ENCODE measurements at regions not wholly inside any gene's neighbourhood (a gene's known extent, or its start where the extent isn't known, plus 50 kb on each side); places are given as distances from the start of the nearest gene placed in this dataset.
"Not testable (repeated sequence)": the region's sequence is repeated elsewhere in the genome, so short reads cannot be mapped to it uniquely, and the experiment has no call there.

DNA sequence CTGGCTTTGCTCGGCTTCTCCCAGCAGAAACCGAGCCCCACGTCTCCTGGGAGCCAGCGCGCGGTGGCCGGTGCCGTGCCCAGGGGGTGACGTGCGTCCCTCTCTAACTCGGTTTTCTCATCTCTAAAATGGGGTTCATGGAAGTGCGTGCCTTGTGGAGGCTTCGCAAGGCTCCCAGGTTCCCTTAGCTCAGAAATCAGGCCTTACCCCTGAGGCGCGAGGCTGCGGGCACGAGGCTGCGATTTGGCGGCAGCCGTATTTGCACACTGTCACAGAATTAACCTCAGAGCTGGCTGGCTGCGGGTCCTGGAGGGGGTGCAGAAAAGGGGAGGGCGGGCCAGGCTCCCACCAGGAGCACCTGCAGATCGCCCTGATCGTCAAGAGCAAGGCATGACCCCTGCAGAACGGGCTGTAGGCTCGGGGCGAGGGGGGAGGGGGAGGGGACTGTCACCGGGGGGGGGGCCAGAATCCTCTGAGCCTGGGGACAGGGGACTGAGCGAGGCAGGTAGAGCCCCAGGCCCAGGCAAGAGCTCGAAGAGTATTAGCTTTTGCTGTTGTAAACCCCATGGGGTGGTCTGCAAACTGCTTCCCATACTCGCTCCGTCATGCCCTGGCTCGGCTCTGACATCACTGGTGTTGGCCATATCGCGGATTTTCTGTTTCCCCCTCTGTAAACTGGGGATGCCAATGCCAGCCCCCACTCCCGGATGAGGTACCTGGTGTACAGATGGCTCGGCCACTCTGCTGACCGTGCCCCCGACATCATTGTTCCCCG is 62.2 kb downstream of the CCNE1 start:
- no peak for DNase-seq (ENCODE audit: low spot score)
- intact Hi-C loops (cut with DNase I), result loop anchor here (2.0 to 10.0 kb wide), 5 partner anchors 102 to 351 kb away; partner anchors contain the start of gene POP4

DNA sequence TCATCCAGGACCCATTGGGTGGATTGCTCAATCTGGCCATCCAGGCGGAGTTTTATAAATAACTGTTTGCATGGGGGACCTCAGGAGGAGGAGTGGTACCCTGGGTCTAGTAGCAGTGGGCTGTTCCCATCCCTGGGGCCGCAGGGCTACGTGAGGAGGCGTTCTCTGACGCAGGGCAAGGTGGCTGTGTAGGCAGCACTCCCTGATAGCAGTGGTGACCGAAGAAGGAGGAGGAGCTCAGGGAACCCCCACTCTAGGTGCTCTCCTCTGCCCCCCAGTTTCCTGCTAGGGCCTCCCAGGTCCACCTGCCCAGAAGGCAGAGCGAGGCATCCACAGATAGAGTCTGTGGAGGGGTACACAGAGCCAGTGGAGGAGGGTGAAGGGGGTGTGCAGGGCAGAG is 64.1 kb downstream of the CCNE1 start:
- peak; percentile 41 for DNase-seq (ENCODE audit: low spot score)
- intact Hi-C loops (cut with DNase I), result loop anchor here (10.0 kb wide), 2 partner anchors 271 to 349 kb away; partner anchors contain the start of gene POP4

DNA sequence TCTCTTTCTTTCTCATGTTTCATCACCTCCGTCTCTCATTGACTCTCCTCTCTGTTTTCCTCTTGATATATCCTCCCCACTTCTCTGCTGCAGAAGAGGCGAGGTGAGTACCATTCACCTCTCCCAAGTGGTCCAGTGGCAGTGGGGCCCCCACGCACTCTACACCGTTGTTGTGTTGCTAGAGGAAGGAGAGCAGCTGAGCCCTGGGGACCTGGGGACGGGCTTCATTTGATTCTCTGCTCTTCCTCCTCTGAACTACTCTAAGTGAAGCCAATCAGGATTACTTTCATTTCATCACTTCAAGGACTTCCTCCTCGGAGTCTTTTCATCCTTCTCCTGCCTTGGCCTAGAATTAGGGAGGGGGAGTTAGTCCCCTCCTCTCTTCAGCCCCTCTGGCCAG is 64.6 kb downstream of the CCNE1 start:
- no peak for DNase-seq (ENCODE audit: low spot score)
- intact Hi-C loops (cut with DNase I), result loop anchor here (10.0 kb wide), 2 partner anchors 272 to 348 kb away; partner anchors contain the start of gene POP4

DNA sequence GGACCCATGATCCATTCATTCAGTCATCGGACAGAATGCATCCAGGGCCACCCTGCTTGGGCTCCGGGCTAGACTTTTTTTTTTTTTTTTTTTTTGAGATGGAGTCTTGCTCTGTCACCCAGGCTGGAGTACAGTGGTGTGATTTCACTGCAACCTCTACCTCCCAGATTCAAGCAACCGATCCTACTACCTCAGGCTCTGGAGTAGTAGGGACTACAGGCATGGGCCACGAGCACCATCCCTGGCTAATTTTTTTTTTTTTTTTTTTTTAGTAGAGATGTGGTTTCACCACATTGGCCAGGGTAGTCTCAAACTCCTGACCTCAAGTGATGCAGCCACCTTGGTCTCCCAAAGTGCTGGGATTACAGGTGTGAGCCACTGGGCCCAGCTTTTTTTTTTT is 65.1 kb downstream of the CCNE1 start:
- intact Hi-C loops (cut with DNase I), result loop anchor here (10.0 kb wide), 2 partner anchors 272 to 348 kb away; partner anchors contain the start of gene POP4
- DNase-seq (ENCODE audit: low spot score), result peak; percentile 2

DNA sequence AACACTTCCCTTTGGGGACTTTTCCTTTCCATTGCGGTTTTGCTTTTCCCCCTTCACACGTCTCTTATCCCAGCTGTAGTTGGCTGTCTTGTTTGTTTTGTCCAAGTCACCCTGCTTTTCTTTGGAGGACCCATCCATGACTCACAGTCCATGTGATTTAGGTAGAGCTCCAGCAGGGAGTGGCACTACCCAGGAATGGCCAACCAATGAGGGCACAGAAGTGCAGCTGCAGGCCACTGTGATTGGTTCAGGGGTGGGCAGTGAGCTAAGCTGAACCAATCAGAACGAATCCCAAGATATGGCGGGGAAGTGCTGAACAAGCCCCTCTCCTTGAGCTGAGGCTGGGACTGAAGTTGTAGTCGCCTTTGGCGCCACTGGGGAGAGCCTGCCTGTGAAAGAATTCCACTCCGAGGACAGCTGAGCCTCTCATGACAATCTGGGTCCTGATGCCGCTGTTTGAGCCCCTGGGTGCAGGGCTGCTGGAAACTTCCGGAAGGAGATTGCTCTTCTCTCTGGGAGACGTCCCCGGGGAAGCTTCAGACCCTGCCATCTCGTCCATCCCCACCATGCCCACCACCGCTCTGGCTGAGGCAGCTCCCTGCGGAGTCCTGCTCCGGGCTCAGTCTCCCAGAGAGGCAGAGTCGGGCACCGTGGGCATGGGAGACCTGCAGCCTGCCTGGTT is 62.9 kb upstream of the URI1 start:
- DNase-seq (ENCODE audit: low spot score), result no peak
- intact Hi-C loops (cut with DNase I), result loop anchor here (10.0 kb wide), 2 partner anchors 274 to 346 kb away; partner anchors contain the start of gene POP4

DNA sequence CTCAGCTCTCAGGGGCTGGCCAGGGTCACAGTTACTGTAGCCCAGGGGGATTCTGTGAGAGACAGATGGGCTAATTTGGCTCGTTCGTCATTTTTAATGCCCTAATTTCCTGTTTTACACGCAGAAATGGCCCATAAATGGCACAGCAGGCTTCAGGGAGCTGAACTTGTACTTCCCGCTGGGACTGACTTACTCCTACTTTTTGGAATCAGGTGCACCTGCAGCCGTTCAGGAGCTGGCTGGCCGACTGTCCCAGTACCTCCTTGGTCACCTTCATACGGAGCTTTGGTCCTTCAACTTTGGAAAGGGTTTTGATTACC is 62.4 kb upstream of the URI1 start:
- DNase-seq (ENCODE audit: low spot score), result no peak
- intact Hi-C loops (cut with DNase I), result loop anchor here (10.0 kb wide), 2 partner anchors 275 to 345 kb away; partner anchors contain the start of gene POP4

DNA sequence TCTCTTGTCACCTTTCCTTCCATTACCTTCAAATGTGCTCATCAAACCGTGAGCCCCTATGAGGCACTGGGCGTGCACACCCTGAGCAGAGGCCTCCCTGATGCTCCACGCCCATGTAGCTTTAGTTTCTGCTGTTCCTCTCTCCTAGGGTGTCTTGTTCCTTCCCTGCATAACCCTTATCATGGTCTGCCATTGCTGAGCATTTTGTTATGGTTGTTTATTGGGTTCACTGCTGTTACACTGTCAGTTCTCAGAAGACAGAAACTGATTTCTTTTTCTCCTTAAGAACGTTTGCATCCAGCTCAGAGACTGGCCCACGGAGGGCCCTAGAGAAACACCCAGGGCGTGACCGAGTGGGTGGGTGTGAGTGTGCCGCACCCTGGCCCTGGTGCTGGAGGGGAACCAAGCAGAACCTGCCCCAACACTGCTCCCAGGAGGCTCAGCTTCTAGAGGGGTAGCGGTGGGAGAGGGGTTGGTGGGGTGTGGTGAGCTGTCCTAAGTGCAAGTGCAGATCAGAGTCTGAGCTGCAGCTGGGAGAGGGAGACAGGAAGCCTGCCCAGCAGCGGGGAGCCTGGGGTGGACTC is 61.4 kb upstream of the URI1 start:
- peak; percentile 17 for DNase-seq (ENCODE audit: low spot score)
- intact Hi-C loops (cut with DNase I), result no loop called here

DNA sequence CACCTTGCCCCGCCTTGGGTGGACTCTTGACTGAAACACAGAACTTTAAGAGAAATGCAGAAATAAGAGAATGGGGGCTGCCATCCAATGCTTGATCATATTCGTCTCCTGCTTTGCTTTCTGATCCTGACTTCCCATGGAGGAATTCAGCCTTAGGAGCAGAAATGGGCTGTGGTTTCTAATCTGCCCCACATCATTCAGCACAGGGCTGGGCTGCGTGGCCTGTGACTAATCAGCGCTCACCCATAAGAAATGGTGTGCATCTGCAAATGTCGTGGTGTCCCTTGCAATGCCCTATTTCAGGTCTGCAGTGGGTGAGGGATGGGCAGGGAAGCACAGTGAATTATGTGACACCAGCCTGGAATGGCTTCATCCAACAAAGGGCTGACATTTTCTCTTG is 60.7 kb upstream of the URI1 start:
- peak; percentile 44 for DNase-seq (ENCODE audit: low spot score)
- intact Hi-C loops (cut with DNase I), result no loop called here

DNA sequence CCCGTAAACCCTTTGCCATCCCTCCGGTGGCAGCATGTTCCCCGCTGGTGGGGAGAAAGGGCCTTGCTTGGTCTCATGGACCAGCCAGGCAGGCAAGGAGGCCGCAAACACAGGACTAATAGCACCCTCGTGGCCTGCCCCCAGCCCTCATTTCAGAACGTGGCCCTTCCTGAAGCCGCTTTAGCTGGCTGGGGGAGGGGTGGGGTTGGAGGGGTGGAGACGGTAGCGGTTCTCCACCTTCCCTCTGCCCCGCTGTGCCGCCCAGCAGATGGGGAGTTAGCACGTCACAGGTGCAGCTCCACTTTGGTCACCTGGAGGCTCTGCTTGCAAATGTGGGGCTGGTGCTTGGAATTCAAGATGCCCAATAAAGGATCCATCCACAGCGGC is 59.3 kb upstream of the URI1 start:
- peak; percentile 58 for DNase-seq (ENCODE audit: low spot score)

DNA sequence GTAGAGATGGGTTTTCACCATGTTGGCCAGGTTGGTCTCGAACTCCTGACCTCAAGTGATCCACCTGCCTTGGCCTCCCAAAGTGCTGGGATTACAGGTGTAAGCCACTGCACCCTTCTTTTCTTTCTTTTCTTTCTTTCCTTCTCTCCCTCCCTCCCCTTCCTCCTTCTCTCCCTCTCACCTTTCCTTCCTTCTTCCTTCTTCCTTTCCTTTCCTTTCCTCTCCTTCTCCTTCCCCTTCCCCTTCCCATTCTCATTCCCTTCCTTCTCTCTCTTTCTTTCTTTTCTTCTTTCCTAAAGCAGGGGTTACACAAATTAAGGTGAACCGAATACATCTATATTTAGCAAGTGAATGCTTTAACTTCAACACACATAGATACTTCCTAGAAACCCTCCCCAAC is 58.0 kb upstream of the URI1 start:
- DNase-seq (ENCODE audit: low spot score), result no peak

More for the DNA sequence above, 59.3 kb upstream of the URI1 start:
- intact Hi-C loops (cut with DNase I), result no loop called here

DNA sequence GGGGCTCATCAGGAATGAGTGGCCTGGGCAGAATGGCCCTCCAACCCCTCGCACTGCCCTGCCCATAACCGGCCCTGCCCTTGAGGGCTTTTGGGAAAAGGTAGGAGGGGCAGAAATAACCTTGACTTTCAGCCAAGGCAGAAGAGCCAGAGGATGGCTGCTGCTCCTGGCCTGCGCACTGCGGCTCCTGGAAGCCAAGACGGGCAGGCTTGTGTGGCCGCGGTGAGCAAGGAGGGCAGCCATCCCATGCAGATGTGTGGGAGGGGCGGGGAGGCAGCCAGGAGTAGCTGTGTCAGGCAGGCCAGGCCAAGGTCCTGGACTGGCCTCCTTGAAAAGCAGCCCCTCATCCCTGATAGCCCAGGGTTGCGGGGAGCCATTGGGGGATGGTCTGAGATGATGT is 57.6 kb upstream of the URI1 start:
- peak; percentile 64 for DNase-seq (ENCODE audit: low spot score)
- intact Hi-C loops (cut with DNase I), result no loop called here

More for the DNA sequence above, 58.0 kb upstream of the URI1 start:
- intact Hi-C loops (cut with DNase I), result no loop called here

DNA sequence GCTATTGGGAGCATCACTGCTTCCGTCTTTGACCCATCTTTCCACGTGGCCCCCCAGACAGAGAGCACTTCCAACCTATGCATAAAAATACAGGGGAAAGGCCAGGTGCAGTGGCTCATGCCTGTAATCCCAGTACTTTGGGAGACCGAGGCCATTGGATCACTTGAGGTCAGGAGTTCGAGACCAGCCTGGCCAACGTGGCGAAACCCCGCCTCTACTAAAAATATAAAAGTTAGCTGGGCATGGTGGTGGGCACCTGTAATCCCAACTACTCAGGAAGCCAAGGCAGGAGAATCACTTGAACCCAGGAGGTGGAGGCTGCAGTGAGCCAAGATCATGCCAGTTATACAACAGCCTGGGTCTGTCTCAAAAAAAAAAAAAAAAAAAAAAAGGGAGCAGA is 55.9 kb upstream of the URI1 start:
- DNase-seq (ENCODE audit: low spot score), result peak; percentile 14

DNA sequence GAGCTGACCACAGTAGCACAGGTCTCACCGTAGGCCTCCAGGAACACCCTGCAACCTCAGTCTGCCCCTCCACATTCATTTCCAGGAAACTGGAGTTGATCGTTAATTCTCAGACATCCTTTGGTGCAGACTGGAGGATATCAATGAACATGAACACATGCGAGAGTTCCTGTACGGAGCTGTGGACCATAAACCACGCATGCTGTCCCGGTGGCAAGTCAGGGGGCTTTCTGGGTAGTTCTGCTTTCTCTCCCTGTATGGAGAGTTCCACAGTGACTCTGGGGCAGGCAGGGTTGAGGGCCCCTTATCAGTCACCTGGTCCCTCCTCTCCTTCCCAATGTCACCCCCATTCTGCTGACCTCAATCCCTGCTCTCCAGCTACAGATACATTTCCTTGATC is 55.5 kb upstream of the URI1 start:
- peak; percentile 46 for DNase-seq (ENCODE audit: low spot score)
- intact Hi-C loops (cut with DNase I), result no loop called here

More for the DNA sequence above, 55.9 kb upstream of the URI1 start:
- intact Hi-C loops (cut with DNase I), result not testable (repeated sequence)

DNA sequence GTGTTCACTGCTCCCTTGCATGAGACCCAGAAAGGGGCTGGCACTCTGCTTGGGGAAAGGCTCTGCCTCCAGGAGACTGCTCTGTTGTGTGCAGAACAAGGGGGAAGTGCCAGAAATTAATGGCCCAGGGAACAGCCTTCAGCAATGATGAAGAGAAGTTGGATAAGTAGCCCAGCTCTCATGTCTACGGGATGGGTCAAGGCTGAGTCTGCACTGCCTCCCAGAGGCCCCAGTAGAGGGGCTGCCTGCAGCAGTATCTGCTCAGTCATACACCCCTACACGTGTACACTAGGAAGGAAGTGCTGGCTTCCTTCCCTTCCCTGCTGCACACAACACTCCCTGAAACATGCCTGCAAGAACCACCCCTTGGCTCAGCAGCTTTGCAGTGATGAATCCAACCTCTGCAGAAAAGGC is 54.6 kb upstream of the URI1 start:
- DNase-seq (ENCODE audit: low spot score), result no peak
- intact Hi-C loops (cut with DNase I), result no loop called here

DNA sequence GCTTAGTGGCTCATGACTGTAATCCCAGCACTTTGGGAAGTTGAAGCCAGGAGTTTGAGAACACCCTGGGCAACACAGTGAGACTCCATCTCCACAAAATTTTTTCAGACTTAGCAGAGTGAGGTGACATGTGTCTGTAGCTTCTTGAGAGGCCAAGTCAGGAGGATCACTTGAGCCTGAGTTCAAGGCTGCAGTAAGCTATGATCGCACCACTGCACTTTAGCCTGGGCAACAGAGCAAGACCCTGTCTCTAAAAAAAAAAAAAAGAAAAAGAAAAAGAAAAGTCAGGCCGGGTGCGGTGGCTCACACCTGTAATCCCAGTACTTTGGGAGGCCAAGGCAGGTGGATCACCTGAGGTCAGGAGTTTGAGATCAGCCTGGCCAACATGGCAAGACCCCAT is 54.0 kb upstream of the URI1 start:
- DNase-seq (ENCODE audit: low spot score); intact Hi-C loops (cut with DNase I): not testable (repeated sequence)

DNA sequence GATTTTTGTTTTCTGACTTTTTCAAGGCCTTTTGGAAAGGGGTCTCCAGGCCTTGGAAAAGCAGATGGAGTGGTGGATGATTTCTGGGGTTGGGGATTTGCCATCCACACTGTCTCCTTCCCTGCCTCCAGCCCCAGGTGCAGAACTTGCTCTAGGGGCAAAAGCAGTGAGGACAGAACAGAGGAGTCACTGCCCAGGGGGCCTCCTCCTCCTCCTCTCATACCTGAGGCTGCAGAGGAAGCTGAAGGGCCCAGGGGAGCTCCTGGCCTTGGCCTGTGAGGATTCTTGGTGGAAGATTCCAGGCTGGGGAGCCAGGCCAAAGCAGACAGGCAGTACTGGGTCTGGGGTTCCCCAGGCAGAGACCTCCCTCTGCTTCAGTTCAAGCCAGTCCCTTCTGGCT is 52.3 kb upstream of the URI1 start:
- DNase-seq (ENCODE audit: low spot score), result no peak
- intact Hi-C loops (cut with DNase I), result no loop called here

DNA sequence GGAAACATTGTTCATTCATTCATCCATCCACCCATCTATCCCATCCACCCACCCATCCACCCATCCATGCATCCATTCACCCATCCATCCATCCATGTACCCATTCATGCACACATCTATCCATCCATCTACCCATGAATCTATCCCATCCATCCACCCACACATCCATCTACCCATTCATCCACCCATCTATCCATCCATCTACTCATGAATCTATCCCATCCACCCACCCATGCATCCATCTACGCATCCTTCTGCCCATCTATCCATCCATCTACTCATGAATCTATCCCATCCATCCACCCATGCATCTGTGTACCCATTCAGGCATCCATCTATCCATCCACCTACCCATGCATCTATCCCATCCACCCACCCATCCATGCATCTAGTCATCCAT is 51.6 kb upstream of the URI1 start:
- DNase-seq (ENCODE audit: low spot score), result no peak
- intact Hi-C loops (cut with DNase I), result no loop called here
